ENCODE measurements at regions not wholly inside any gene's neighbourhood (a gene's known extent, or its start where the extent isn't known, plus 50 kb on each side); places are given as distances from the start of the nearest gene placed in this dataset.

DNA sequence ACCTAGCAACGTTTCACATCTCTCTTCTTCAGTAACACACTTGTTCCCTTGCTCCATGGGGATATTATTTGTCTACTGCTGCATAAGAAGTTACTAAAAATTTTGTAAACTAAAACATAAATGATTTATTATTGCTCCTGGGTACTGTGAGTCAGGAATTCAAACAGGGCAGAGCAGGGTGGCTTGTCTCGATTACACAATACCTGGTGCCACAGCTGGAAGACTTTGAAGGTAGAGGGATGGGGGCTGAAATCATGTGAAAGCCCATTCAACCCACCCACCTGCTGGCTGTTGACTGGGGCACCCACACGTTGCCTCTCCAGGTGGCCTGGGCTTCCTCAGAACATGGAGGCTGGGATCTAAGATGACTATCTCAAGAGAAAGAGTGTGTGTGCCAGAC is 213.2 kb downstream of the ESM1 start:
- Histone ChIP-seq H3K36me3 (no peaks in the 10 kb centered on the region), H3K27me3 (no peaks in the 10 kb centered on the region), H3K4me3 (no peak overlapping the region), H3K4me1 (peaks cover 0 to 16% (median 0%) of the 10 kb centered on the region in 3 donors), H3K27ac (no peak overlapping the region), H3K9me3 (no peaks in the 10 kb centered on the region)
- WGBS, 2 donors, result 40 to 76% methylated on average over 1 to 3 of the region's 3 CpGs
- intact Hi-C loops (cut with DNase I), result no loop called here
- no peak for DNase-seq
- TF ChIP-seq, protein P1, sequence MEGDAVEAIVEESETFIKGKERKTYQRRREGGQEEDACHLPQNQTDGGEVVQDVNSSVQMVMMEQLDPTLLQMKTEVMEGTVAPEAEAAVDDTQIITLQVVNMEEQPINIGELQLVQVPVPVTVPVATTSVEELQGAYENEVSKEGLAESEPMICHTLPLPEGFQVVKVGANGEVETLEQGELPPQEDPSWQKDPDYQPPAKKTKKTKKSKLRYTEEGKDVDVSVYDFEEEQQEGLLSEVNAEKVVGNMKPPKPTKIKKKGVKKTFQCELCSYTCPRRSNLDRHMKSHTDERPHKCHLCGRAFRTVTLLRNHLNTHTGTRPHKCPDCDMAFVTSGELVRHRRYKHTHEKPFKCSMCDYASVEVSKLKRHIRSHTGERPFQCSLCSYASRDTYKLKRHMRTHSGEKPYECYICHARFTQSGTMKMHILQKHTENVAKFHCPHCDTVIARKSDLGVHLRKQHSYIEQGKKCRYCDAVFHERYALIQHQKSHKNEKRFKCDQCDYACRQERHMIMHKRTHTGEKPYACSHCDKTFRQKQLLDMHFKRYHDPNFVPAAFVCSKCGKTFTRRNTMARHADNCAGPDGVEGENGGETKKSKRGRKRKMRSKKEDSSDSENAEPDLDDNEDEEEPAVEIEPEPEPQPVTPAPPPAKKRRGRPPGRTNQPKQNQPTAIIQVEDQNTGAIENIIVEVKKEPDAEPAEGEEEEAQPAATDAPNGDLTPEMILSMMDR (IDR thresholded peaks at IDR 0.05), result no peak
- TF ChIP-seq POLR2A (IDR thresholded peaks at IDR 0.05), result no peak

DNA sequence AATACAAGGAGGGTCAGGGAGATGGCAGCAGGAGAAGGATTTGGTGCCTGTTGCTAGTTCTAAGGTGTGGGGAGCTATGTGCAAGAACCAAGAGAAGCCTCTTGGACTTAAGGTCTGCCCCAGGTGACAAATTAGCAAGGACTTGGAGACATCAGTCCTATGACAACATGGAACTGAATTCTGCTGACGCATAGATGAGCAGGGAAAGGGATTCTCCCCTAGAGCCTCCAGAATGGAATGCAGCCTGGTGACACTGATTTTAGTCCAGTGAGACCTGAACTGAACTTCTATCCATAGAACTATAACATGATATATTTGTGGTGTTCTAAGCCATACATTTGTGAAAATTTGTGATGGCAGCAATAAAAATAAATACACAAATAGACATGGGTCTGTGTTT is 215.6 kb downstream of the ESM1 start:
- Histone ChIP-seq H3K36me3 (no peaks in the 10 kb centered on the region), H3K27ac (no peak overlapping the region), H3K4me1 (peaks cover 0 to 6% (median 0%) of the 10 kb centered on the region in 3 donors), H3K9me3 (no peaks in the 10 kb centered on the region), H3K27me3 (no peaks in the 10 kb centered on the region), H3K4me3 (no peak overlapping the region)
- 88 to 100% methylated on average over 1 of the region's 1 CpG for WGBS, 2 donors
- TF ChIP-seq, protein P1 (IDR thresholded peaks at IDR 0.05), result no peak
- no peak for TF ChIP-seq POLR2A (IDR thresholded peaks at IDR 0.05)
- intact Hi-C loops (cut with DNase I), result no loop called here
- no peak for DNase-seq

DNA sequence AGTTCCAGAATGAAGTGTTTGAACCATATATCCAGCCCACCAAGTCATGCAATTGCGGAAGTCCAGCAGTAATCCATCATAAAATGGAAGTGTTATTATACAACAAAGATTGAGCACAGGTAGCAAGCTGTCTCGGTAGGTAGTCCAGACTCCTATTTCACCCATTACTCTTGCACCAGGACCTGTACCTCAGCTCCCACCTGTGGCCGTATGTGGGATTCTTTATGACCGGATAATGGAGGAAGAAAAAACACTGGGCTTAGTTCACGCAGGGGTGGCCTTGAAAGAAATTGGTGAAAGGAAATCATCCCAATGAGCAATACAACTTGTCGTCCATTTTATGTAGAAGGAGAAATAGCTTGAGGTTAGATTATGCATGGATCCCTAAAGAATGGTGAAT is 216.3 kb downstream of the ESM1 start:
- TF ChIP-seq POLR2A (IDR thresholded peaks at IDR 0.05), result no peak
- TF ChIP-seq, protein P1 (IDR thresholded peaks at IDR 0.05), result no peak
- intact Hi-C loops (cut with DNase I), result no loop called here
- Histone ChIP-seq H3K4me1 (no peaks in the 10 kb centered on the region), H3K9me3 (no peaks in the 10 kb centered on the region), H3K27ac (no peak overlapping the region), H3K4me3 (no peak overlapping the region), H3K27me3 (no peaks in the 10 kb centered on the region), H3K36me3 (no peaks in the 10 kb centered on the region)
- no peak for DNase-seq
- WGBS, 2 donors, result 81 to 83% methylated on average over 6 of the region's 6 CpGs

DNA sequence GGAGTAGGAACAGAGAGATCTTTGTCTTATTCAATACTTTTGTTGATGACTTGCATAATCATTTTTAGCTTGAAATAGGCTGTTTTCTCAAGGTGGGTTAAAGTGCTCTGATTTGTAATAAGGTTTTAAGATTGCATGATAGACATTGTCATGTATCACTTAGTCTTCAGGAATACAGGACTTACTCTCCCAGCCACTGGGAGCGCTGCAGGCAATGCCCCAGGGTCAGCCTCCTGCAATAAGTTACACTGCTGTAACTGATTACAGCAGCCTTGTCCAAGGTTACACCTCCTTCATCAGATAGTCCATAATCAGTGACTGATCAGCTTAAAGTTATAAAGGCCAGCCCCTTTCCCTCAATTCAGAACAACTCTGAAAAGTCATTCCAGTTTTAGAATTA is 218.6 kb downstream of the ESM1 start:
- intact Hi-C loops (cut with DNase I), result no loop called here
- Histone ChIP-seq H3K27ac (no peak overlapping the region), H3K9me3 (no peaks in the 10 kb centered on the region), H3K4me3 (no peak overlapping the region), H3K27me3 (no peaks in the 10 kb centered on the region), H3K36me3 (no peaks in the 10 kb centered on the region), H3K4me1 (no peaks in the 10 kb centered on the region)
- DNase-seq, result no peak
- TF ChIP-seq POLR2A (IDR thresholded peaks at IDR 0.05), result no peak
- 100% methylated on average over 1 of the region's 1 CpG for WGBS, 2 donors

DNA sequence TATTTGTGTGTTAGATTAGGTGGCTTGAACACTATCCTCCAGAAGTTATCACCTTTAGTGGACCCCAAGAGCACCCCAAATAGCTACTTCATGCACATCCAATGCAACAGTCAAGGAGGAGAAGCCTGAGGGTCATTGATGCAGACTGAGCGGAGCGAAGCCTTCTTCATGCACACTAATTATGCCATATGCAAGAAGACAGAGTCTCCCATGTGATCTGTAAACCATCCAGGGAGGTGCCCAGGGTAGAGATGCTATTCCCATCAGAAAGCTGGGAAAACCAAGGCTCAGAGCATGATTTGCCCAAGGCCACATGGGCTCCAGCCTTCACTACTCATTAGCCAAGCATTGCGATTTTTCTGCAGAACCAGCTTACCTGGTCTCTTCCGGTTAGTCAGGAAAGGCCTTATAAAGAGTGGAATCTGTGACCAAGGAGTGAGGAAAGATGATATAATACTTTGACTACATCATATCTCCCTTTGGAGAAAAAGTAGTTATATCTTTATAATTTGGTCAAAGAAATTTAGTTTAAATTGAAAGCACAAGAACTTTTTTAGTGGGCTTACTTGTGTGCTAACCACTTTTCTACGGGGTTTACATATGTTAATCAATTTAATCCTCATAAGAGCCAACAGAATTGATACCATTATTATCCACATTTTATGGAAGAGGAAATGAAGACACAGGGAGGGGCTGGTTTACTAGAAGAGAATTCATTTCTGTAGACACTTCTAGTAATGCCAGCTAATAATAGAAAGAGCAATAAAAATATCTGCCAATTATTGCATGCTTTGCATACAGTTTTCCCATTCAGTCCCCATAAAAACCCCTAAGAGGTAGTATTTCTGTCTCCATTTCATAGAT is 220.0 kb downstream of the ESM1 start:
- Histone ChIP-seq H3K4me3 (no peak overlapping the region), H3K9me3 (no peaks in the 10 kb centered on the region), H3K27ac (no peak overlapping the region), H3K36me3 (no peaks in the 10 kb centered on the region), H3K4me1 (peaks cover 0 to under 1% (median 0%) of the 10 kb centered on the region in 3 donors), H3K27me3 (no peaks in the 10 kb centered on the region)
- TF ChIP-seq, protein P1 (IDR thresholded peaks at IDR 0.05), result no peak
- TF ChIP-seq POLR2A (IDR thresholded peaks at IDR 0.05), result no peak
- WGBS, 2 donors, result 84 to 92% methylated on average over 5 of the region's 5 CpGs
- intact Hi-C loops (cut with DNase I), result no loop called here
- no peak for DNase-seq
